Cardiac fibroblast (primary cell): ENCODE measurements at regions not wholly inside any gene's neighbourhood (a gene's known extent, or its start where the extent isn't known, plus 50 kb on each side); places are given as distances from the start of the nearest gene placed in this dataset.

ENCODE experiments used
- DNase-seq, 2 donors: peaks; one replicate each; pipeline versions ENCODE4 v3.0.0 to v3.0.0-alpha.2; 2010; ENCODE audit warnings: low read depth in 2 of 2
- H3K4me3 ChIP-seq, 2 donors: replicated peaks in 1 of 2; 1 replicate in 1 of 2; 2 replicates in 1 of 2; pipeline ENCODE4 v1.5.1; 2011; ENCODE audit warnings: low read depth in 2 of 2, low read length in 2 of 2, mild to moderate bottlenecking in 2 of 2, moderate library complexity in 1 of 2
- CTCF ChIP-seq: IDR thresholded peaks from one replicate; pipeline ENCODE4 v1.5.1; 2011; ENCODE audit warnings: low read depth, mild to moderate bottlenecking, low read length, inconsistent platforms

- no peak overlapping the region for H3K4me3 ChIP-seq
- peak in 1 of 2 donors; percentile 33 for DNase-seq
- TF ChIP-seq CTCF, result no peak
These were observed 405.6 kb downstream of the PMP22 start for GRCh38 chr17:14859542-14859941.

GRCh38 chr17:14856176-14856575 is 408.9 kb downstream of the PMP22 start:
- H3K4me3 ChIP-seq, result no peak overlapping the region
- DNase-seq, result no peak
- TF ChIP-seq CTCF, result no peak

GRCh38 chr17:14854691-14855090 is 410.4 kb downstream of the PMP22 start:
- no peak for TF ChIP-seq CTCF
- DNase-seq, result no peak
- H3K4me3 ChIP-seq, result no peak overlapping the region

- no peak for TF ChIP-seq CTCF
- peak; percentile 15 to 54 for DNase-seq
- H3K4me3 ChIP-seq, result no peak overlapping the region
These were observed 419.4 kb downstream of the PMP22 start for GRCh38 chr17:14845591-14846281.

GRCh38 chr17:14843086-14843795 is 421.9 kb downstream of the PMP22 start:
- no peak for DNase-seq
- TF ChIP-seq CTCF, result no peak
- no peak overlapping the region for H3K4me3 ChIP-seq

GRCh38 chr17:14840616-14841231 is 424.4 kb downstream of the PMP22 start:
- H3K4me3 ChIP-seq, result no peak overlapping the region
- DNase-seq, result peak; percentile 32 to 77
- TF ChIP-seq CTCF, result no peak
